ENCODE measurements at regions not wholly inside any gene's neighbourhood (a gene's known extent, or its start where the extent isn't known, plus 50 kb on each side); places are given as distances from the start of the nearest gene placed in this dataset.

DNA sequence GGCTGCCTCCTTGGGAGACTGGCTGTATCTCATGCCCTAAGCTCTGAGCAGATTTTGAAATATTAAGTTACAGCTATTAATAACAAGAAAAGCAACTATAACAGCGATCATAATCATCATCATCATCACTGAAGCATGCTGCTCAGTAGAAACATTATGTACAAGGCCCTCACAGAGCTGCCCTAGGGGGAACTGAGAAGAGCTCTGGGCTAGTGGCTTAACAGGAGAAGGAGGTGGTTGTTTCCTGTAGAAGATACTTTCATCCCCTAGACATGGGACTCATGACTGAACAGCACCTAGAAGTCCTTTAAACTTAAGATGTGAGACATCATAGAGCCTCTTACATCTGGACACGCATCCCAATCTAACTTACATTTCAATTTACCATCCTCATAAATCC, 332.8 kb upstream of the PLET1 start:
- TF ChIP-seq POLR2A (IDR thresholded peaks at IDR 0.05) (no peak), CTCF (IDR thresholded peaks at IDR 0.05) (no peak)
